HG02678 (cell line): ENCODE measurements at regions not wholly inside any gene's neighbourhood (a gene's known extent, or its start where the extent isn't known, plus 50 kb on each side); places are given as distances from the start of the nearest gene placed in this dataset.
A peak's percentile ranks its signal among the peaks of the same experiment; 100 is the strongest.
"Not testable (repeated sequence)": the region's sequence is repeated elsewhere in the genome, so short reads cannot be mapped to it uniquely, and the experiment has no call there.

Source experiments
- ATAC-seq: cut with Tn5 transposase; IDR thresholded peaks from one replicate; pipeline ENCODE4 v1.9.1; 2021; ENCODE audit warnings: mild to moderate bottlenecking, moderate library complexity; ENCODE audit not compliant: unreplicated experiment

- no peak for ATAC-seq
Observed at GRCh38 chr7:110412614-110413013, 678.3 kb upstream of the LRRN3 start.

DNA sequence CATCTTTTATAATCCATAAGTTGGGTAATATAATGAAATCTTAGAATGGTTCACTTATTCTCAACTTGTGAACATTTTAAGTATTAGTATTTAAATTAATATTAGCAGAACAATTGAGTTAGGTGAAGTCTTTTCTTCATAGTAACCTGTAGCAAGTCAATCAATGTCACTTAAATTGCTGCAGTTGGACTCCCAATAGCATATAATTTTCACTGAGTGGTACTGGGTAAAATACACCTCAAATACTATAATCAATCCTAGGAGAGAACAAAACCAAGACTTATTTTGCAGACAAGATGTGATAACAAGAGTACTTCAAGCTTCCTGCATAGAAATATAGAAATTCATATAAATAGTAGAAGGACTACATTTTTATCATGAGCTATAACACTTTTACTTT lies 677.9 kb upstream of the LRRN3 start:
- ATAC-seq = no peak

DNA sequence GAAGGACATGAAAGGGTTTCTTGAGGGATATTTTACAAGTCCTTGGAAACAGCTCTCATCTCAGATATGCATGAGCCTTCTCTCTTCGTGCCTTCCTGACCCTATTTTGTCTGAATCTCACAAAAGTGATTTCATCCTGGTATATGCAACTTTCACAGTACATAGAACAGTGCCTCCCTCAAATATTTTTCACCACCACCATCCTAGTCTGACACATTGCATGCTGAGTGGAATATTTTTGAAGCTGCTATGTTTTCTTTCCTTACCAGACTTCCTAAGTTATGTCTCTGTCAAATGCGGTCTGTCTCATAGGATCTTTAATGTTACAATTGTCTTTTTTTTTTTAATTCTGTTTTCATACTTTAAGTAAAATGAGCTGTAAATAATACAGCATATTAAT lies 673.3 kb upstream of the LRRN3 start:
- no peak for ATAC-seq

GRCh38 chr7:110418659-110419280 lies 672.2 kb upstream of the LRRN3 start:
- ATAC-seq = no peak

- ATAC-seq = no peak
Observed at GRCh38 chr7:110420788-110421187, 670.1 kb upstream of the LRRN3 start.

DNA sequence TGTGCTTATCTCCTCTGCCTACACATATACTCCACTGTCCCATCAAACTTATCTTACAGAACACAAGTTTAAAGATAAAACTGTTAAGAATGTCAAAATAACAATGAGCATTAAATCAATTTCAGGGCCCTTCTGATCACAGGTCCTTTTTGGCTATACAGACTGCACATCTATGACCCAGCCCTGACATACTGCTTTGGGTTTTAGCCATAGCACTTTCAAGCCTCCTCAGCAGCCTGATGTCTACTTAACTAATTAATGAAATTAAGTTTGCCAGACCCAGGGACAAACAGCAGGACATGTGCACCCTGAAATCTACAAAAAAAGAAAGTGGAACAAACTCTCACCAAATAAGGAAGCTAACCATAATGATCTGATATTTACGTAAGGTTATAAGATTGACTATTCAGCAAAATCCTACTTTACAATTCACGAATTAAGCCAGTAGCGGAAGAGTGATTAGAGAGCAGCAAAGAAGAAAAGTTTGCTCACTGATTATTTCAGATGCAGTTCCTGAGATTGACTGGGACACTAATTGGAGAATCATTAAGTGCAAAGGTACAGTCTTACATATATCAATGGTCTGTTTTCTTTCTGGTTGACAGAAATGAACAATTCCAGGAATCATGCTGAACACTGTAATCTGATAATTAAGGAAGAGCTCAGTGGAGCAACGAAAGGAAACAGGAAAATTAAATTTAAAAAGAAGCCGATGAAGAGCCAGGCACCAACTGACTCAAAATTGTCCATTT lies 669.3 kb upstream of the LRRN3 start:
- no peak for ATAC-seq

- no peak for ATAC-seq
Observed at GRCh38 chr7:110432061-110432553, 658.8 kb upstream of the LRRN3 start.

GRCh38 chr7:110438926-110439325 lies 652.0 kb upstream of the LRRN3 start:
- ATAC-seq = not testable (repeated sequence)

DNA sequence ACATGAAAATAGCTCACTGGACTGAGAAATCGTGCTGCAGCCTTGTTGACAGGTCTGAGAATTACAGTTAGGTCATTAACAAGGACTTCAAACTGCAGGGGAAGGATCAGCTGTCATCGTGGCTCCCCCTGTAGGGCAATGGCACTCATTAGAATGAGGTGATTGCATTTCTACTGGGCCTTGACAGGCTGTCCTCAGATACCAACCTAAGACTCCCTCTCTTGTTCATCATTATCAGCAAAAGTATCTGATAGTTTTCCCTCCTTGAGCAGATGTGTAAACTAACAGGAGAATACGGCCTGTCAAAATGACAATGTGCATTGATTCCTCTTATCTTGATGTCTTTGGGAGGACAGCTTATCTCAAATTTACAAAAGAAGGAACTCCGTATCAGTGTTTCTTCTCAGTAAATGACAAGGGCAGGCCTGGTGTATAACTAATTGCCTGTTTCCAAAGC lies 648.5 kb upstream of the LRRN3 start:
- ATAC-seq = no peak

- ATAC-seq = no peak
Observed at GRCh38 chr7:110446658-110447057, 644.3 kb upstream of the LRRN3 start.

DNA sequence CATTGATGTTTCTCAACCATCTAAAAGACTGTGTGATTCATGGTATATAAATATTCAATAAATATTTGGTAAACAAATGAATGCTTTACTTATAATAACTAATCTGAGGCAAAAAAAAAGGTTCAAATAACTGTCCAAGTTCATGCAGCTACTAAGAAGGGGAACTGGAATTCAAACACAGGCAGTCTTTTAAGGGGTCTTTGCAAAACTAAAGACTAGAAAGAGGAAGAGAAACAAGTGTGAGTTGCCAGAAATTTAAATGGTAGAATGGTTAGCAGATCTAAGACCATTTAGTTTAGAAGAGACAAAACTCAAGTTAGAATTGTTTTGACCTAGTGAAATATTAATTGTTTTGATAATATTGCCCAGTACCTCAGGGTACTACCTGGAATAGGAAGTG lies 642.0 kb upstream of the LRRN3 start:
- no peak for ATAC-seq

DNA sequence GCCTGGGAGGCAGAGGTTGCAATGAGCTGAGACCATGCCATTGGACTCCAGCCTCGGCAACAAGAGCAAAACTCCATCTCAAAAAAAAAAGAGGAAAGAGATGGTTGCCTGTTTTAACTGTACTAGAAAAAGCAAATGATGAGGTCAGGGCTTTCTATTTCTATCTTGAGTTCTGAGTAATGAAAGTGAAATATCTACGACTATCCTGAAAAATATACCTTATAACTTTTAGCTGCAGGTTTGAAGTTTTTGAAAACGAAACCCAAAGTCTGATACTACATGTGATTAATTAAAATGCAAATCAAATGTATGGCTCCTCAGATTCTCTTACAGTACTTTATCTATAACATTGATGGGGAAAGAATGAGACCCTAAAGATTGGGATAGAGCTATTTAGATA lies 636.2 kb upstream of the LRRN3 start:
- ATAC-seq = peak; percentile 42

- no peak for ATAC-seq
Observed at GRCh38 chr7:110461621-110462020, 629.3 kb upstream of the LRRN3 start.

DNA sequence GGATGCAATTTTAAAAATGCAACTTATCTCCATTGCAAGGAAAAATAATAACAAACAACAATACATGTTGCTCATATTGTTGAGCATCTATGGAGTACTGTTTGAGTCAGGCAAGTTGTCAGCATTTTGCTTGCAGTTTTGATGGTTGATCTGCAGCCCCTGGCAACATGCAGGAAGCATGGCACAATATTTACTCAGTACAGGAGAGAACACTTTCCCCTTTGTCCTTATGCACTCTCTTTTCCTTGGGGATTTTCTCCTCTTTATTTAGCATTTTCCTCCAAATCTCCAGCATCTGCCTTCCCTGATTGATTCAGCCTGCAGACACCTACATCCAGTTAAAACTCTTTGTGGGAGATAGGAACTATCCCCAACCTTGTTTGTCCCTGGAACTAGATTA lies 620.5 kb upstream of the LRRN3 start:
- ATAC-seq = no peak

DNA sequence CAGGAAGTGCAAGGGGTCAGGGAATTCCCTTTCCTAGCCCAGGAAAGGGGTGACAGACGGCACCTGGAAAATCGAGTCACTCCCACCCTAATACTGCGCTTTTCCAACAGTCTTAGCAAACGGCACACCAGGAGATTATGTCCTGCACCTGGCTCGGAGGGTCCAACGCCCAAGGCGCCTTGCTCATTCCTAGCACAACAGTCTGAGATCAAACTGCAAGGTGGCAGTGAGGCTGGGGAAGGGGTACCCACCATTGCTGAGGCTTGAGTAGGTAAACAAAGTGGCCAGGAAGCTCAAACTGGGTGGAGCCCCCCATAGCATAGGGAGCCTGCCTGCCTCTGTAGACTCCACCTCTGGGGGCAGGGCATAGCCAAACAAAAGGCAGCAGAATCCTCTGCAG lies 618.5 kb upstream of the LRRN3 start:
- not testable (repeated sequence) for ATAC-seq

GRCh38 chr7:110480964-110481363 lies 610.0 kb upstream of the LRRN3 start:
- no peak for ATAC-seq

GRCh38 chr7:110483553-110483952 lies 607.4 kb upstream of the LRRN3 start:
- no peak for ATAC-seq

- ATAC-seq = no peak
Observed at GRCh38 chr7:110484356-110484755, 606.6 kb upstream of the LRRN3 start.

GRCh38 chr7:110486549-110486948 lies 604.4 kb upstream of the LRRN3 start:
- no peak for ATAC-seq

DNA sequence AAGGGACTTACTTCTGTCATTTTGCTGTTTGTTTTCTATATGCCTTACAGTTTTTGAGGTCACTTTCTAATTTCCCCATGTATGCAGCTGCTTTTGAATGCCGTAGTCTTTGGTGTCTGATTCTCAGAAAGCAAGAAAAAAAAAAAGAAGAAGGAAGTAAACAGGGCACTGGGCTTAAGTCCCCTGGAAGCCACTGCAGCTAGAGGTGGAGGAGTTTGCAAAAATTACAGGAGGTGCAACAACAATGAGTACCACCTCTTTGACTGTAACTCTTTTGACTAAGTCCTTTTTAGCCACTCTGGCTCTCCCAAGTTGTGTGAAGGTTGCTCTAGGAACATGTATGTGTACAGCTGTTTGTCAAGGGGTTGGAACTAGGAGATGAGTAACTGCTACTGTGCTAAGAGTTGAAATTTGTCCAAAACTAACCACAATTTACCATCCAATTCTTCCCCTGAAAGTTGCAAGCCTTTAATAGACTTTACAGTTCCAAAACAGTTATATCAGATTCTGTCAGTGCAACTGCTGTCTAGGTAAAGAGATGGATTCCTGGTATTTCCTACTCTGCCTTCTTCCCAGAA lies 588.0 kb upstream of the LRRN3 start:
- no peak for ATAC-seq

DNA sequence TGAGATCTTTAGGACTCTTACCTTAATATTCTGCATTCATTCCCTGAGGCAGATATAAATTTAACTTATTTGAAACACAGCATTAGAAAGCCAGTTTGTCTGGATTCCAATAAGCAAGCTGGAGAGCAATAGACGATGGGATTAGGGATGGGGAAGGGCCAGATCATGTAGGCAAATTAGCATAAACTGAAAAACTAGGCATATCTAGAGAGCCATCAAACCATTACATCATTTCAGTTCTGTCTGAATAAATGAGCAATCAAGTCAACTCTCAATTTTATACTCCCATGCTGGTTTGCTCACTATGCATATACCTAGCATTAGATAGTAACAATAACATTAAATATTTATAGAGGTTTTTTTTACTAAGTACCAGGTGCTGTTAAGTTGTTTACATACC lies 583.6 kb upstream of the LRRN3 start:
- no peak for ATAC-seq

- ATAC-seq = no peak
Observed at GRCh38 chr7:110507832-110508231, 583.1 kb upstream of the LRRN3 start.
